NT2/D1 (cell line): ENCODE measurements at regions not wholly inside any gene's neighbourhood (a gene's known extent, or its start where the extent isn't known, plus 50 kb on each side); places are given as distances from the start of the nearest gene placed in this dataset.

Source experiments
- SUZ12 ChIP-seq: IDR thresholded peaks from 2 replicates; pipeline ENCODE4 v1.6.1; 2011; ENCODE audit not compliant: insufficient read length, insufficient read depth; ENCODE audit errors: extremely low read depth
- YY1 ChIP-seq: IDR thresholded peaks from 2 replicates; pipeline ENCODE4 v1.6.1; 2011; ENCODE audit not compliant: insufficient read length, insufficient read depth
- ZNF274 ChIP-seq: IDR thresholded peaks from 2 replicates; pipeline ENCODE4 v1.6.1; 2011; ENCODE audit warnings: mild to moderate bottlenecking, low read depth, low read length

- TF ChIP-seq ZNF274 (no peak), YY1 (no peak), SUZ12 (no peak)
These were observed 96.4 kb upstream of the PPARGC1A start for GRCh38 chr4:23986270-23986669.
